K562 (cell line): ENCODE measurements at regions not wholly inside any gene's neighbourhood (a gene's known extent, or its start where the extent isn't known, plus 50 kb on each side); places are given as distances from the start of the nearest gene placed in this dataset.

Experiments
- ATAC-seq: fragments of 200-7000 bp; cut with Tn5 transposase; 3 replicates; pipeline ENCODE4 v1.9.1; 2020; ENCODE audit warnings: moderate library complexity
- BruUV-seq: library from RNA; stranded (reverse); fragments of 400-500 nt; replicated peaks from 2 replicates; lab custom pipeline; 2021; lab: Mats Ljungman, UMichigan
- CTCF ChIA-PET: fragments of 300-600 bp; formaldehyde crosslinking; extraction: SDS; loops from one replicate; lab custom pipeline; 2021; ENCODE audit warnings: low intra/inter-chr PET ratio; lab: Yijun Ruan, JAX
- POLR2A ChIA-PET: fragments of 300-600, 350-650 bp; sonication (Branson Sonifier 250); formaldehyde crosslinking; extraction: SDS; loops from one replicate; lab custom pipeline; 2021; ENCODE audit warnings: antibody characterized with exemption, inconsistent platforms; lab: Yijun Ruan, JAX
- DNase-seq, 4 experiments: peaks; one replicate each; pipeline versions ENCODE4 v3.0.0 to v3.0.0-alpha.2; 2011 to 2018; ENCODE audit warnings: low spot score in 3 of 4, mixed read lengths in 3 of 4; ENCODE audit errors: extremely low read depth in 1 of 4
- FAIRE-seq: peaks from 2 replicates; lab custom pipeline; 2011; peaks lifted over from hg19 to GRCh38; lab: Jason Lieb, UNC
- H2AFZ ChIP-seq: 2 replicates; pipeline ENCODE4 v1.6.0; 2011; ENCODE audit warnings: low read depth, low read length, control low read depth, inconsistent platforms
- H3K27ac ChIP-seq: fragments of 200-600 bp; 3 replicates; pipeline ENCODE4 v1.8.0; 2011; ENCODE audit warnings: low read depth, mild to moderate bottlenecking, control low read depth, inconsistent platforms, low read length, moderate library complexity, mixed read lengths; ENCODE audit errors: extremely low read depth
- H3K27me3 ChIP-seq, 2 experiments: fragments of 300-600 bp in 1 of 2; 2 replicates in 1 of 2; 3 replicates in 1 of 2; pipeline versions ENCODE4 v1.6.0 to v1.8.0; 2011; ENCODE audit warnings: inconsistent platforms in 2 of 2, low read length in 2 of 2, mild to moderate bottlenecking in 1 of 2, mixed read lengths in 1 of 2, moderate library complexity in 1 of 2; ENCODE audit not compliant: control insufficient read depth in 2 of 2, insufficient read depth in 2 of 2
- H3K36me3 ChIP-seq: fragments of 300-600 bp; 3 replicates; pipeline ENCODE4 v1.8.0; 2011; ENCODE audit warnings: mild to moderate bottlenecking, low read length, inconsistent platforms; ENCODE audit not compliant: control insufficient read depth, insufficient read depth
- H3K4me1 ChIP-seq, 2 experiments: fragments of 200-600 bp in 1 of 2; replicated peaks in 1 of 2; 2 replicates in 1 of 2; 3 replicates in 1 of 2; pipeline versions ENCODE4 v1.5.1 to v1.8.0; 2011; ENCODE audit warnings: inconsistent platforms in 2 of 2, low read length in 2 of 2, mild to moderate bottlenecking in 1 of 2, mixed read lengths in 1 of 2, moderate library complexity in 1 of 2; ENCODE audit not compliant: control insufficient read depth in 2 of 2, insufficient read depth in 2 of 2
- H3K4me2 ChIP-seq: 2 replicates; pipeline ENCODE4 v1.6.1; 2011; ENCODE audit warnings: low read length, control low read depth, inconsistent platforms, mixed read lengths; ENCODE audit not compliant: insufficient read depth
- H3K4me3 ChIP-seq: fragments of 200-600 bp; sonication (generic), shearing (Covaris generic); 2 replicates; pipeline ENCODE4 v1.5.1; 2016; ENCODE audit warnings: control low read depth, inconsistent platforms
- H3K79me2 ChIP-seq: fragments of 200-600 bp; 3 replicates; pipeline ENCODE4 v1.8.0; 2011; ENCODE audit warnings: low read length, inconsistent platforms; ENCODE audit not compliant: control insufficient read depth, insufficient read depth
- H3K9ac ChIP-seq, 2 experiments: 2 replicates each; pipeline versions ENCODE4 v1.6.0 to v1.6.1; 2011; ENCODE audit warnings: low read depth in 2 of 2, low read length in 2 of 2, control low read depth in 1 of 2, inconsistent platforms in 1 of 2, mild to moderate bottlenecking in 1 of 2, mixed read lengths in 1 of 2; ENCODE audit not compliant: insufficient read depth in 1 of 2
- H3K9me1 ChIP-seq: one replicate; pipeline ENCODE4 v1.6.0; 2011; ENCODE audit warnings: inconsistent platforms, mild to moderate bottlenecking, low read length, moderate library complexity; ENCODE audit not compliant: control insufficient read depth, insufficient read depth
- H3K9me3 ChIP-seq: replicated peaks from 2 replicates; pipeline ENCODE4 v1.5.1; 2011; ENCODE audit warnings: low read depth, low read length, inconsistent platforms; ENCODE audit not compliant: control insufficient read depth, insufficient read depth
- H4K20me1 ChIP-seq: replicated peaks from 2 replicates; pipeline ENCODE4 v1.6.1; 2011; ENCODE audit warnings: low read length, inconsistent platforms, mixed read lengths; ENCODE audit not compliant: control insufficient read depth, insufficient read depth
- CBFB ChIP-seq: sonication (generic); formaldehyde crosslinking; IDR thresholded peaks from 2 replicates; pipeline ENCODE4 v1.4.0; 2020; ENCODE audit warnings: mild to moderate bottlenecking, missing genetic modification reagents
- CBX5 ChIP-seq: IDR thresholded peaks from 2 replicates; pipeline ENCODE4 v1.6.1; 2014; ENCODE audit warnings: low read depth, borderline replicate concordance
- DPF2 ChIP-seq: fragments of 450-650 bp; IDR thresholded peaks from 2 replicates; pipeline ENCODE4 v1.6.1; 2016
- GABPB1 ChIP-seq: sonication (generic); formaldehyde crosslinking; IDR thresholded peaks from 2 replicates; pipeline ENCODE4 v1.8.0; 2022; ENCODE audit warnings: mild to moderate bottlenecking, missing genetic modification reagents
- GATAD2B ChIP-seq: fragments of 450-650 bp; IDR thresholded peaks from 2 replicates; pipeline ENCODE4 v1.6.1; 2017; ENCODE audit warnings: mild to moderate bottlenecking, borderline replicate concordance
- GTF2A2 ChIP-seq: IDR thresholded peaks from 2 replicates; pipeline ENCODE4 v1.6.1; 2016; ENCODE audit warnings: mild to moderate bottlenecking, missing genetic modification characterization, missing compliant biosample characterization
- HDGF ChIP-seq: fragments of 450-650 bp; IDR thresholded peaks from 2 replicates; pipeline ENCODE4 v1.6.1; 2016
- HNRNPLL ChIP-seq: fragments of 200-400 bp; formaldehyde crosslinking; IDR thresholded peaks from 2 replicates; pipeline ENCODE4 v1.6.1; 2017; ENCODE audit warnings: low read length, low read depth, mild to moderate bottlenecking; ENCODE audit not compliant: poor library complexity, severe bottlenecking
- KAT2B ChIP-seq: IDR thresholded peaks from one replicate; pipeline ENCODE4 v1.6.1; 2012; ENCODE audit warnings: low read depth, mild to moderate bottlenecking, control low read depth, inconsistent platforms, low read length, moderate library complexity
- MCM2 ChIP-seq: fragments of 450-650 bp; IDR thresholded peaks from 2 replicates; pipeline ENCODE4 v1.6.1; 2017; ENCODE audit warnings: low read depth, mild to moderate bottlenecking
- PCBP2 ChIP-seq: fragments of 200-400 bp; formaldehyde crosslinking; IDR thresholded peaks from 2 replicates; pipeline ENCODE4 v1.6.1; 2018; ENCODE audit warnings: low read length, low read depth, mild to moderate bottlenecking, moderate library complexity; ENCODE audit not compliant: poor library complexity, severe bottlenecking
- POLR2AphosphoS2 ChIP-seq: IDR thresholded peaks from 2 replicates; pipeline ENCODE4 v1.6.1; 2012; ENCODE audit warnings: low read length, improper control_type of control experiment
- RAD51 ChIP-seq: fragments of 450-650 bp; IDR thresholded peaks from 2 replicates; pipeline ENCODE4 v1.7.1; 2016; ENCODE audit warnings: low read depth, mild to moderate bottlenecking, borderline replicate concordance
- RCOR1 ChIP-seq, 2 experiments: IDR thresholded peaks; 2 replicates each; pipeline ENCODE4 v1.6.1; 2012; ENCODE audit warnings: low read depth in 2 of 2, low read length in 2 of 2, borderline replicate concordance in 1 of 2, improper control_type of control experiment in 1 of 2
- ZNF175 ChIP-seq: fragments of 200-800 bp; sonication (Bioruptor generic); IDR thresholded peaks from 2 replicates; pipeline ENCODE4 v1.6.1; 2016; ENCODE audit warnings: low read depth, mild to moderate bottlenecking, missing genetic modification characterization, missing compliant biosample characterization
- ZNF282 ChIP-seq: sonication (generic); formaldehyde crosslinking; IDR thresholded peaks from 2 replicates; pipeline ENCODE4 v1.8.1; 2023; ENCODE audit warnings: missing genetic modification reagents
- WGBS: fragments of 100-300 bp; shearing (Covaris generic); methylation state at CpG from one replicate; pipeline ENCODE4 v1.1.6; 2016; ENCODE audit warnings: low coverage, mixed read lengths; ENCODE audit not compliant: insufficient coverage; ENCODE audit errors: missing lambda C conversion rate; 5-methylcytosine and 5-hydroxymethylcytosine counted together
- in situ Hi-C: fragments of 300-500 bp; cut with MboI; formaldehyde crosslinking; loops from 4 replicates; pipeline ENCODE4 v1.15.0; 2018; ENCODE audit warnings: inconsistent platforms, mixed read lengths
- intact Hi-C: fragments of 100-400 bp; cut with micrococcal nuclease; formaldehyde crosslinking; loops from 2 replicates; pipeline ENCODE4 v1.14.2; 2022
- TF ChIP-seq, protein P1 (sequence below), 2 experiments: fragments of 450-650 bp; conservative IDR thresholded peaks; 2 replicates each; pipeline ENCODE4 v1.6.1; 2017; ENCODE audit warnings: mild to moderate bottlenecking in 2 of 2, moderate library complexity in 2 of 2

DNA sequence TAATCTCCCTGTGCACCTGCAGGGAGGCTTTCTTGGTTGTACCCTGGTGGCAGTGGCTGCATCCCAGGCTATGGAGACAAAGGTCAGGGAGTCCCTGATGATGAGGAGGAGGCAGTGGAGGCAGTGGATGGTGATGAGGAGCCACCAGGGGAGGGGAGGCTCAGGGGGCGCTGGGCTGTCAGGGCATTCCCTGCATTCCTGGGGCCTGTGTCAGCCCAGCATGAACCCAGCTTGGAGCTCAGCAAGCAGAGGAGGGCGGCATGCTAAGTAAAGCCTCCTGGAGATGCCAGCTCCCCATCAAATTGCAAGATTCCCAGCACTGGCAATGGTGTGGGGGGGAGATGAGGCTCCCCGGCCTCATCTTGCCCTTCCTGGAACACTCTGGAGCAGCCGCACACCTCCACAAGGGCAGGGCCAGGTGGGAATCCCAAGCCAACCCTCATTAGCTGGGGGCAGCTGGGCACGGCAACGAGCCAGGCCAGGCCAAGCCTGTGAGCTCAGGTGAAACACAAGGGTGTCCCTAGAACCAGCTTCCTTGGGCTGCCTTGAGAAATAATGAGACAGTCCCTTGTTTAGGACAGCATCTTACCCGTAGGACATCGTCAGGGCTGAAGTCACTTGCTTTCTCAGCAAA is 469.5 kb downstream of the MATN1 start:
- Histone ChIP-seq H3K9me3 (no peaks in the 10 kb centered on the region), H4K20me1 (no peaks in the 10 kb centered on the region; the same call in 1 of the 2 replicates), H3K4me3 (no peak overlapping the region), H3K4me1 (no peaks in the 10 kb centered on the region), H2AFZ (no peak overlapping the region), H3K9ac (no peak overlapping the region), H3K4me2 (no peak overlapping the region), H3K27me3 (peaks cover 8 to 56% of the 10 kb centered on the region in 2 experiments), H3K9me1 (no peaks in the 10 kb centered on the region), H3K36me3 (no peaks in the 10 kb centered on the region), H3K27ac (no peak overlapping the region), H3K79me2 (no peaks in the 10 kb centered on the region)
- ChIA-PET POLR2A (interaction anchor here (1.2 kb wide), 1 partner anchor 67 kb away, joined by 3 read pairs; no protein-coding TSS in a partner anchor), CTCF (no interaction called here)
- ATAC-seq, result no peak
- intact Hi-C loops (no loop called here), in situ Hi-C loops (no loop called here)
- no TSS peak for BruUV-seq
- 0% methylated on average over 8 of the region's 8 CpGs for WGBS
- TF ChIP-seq GATAD2B, result no peak
- TF ChIP-seq DPF2, result no peak
- TF ChIP-seq, protein P1, sequence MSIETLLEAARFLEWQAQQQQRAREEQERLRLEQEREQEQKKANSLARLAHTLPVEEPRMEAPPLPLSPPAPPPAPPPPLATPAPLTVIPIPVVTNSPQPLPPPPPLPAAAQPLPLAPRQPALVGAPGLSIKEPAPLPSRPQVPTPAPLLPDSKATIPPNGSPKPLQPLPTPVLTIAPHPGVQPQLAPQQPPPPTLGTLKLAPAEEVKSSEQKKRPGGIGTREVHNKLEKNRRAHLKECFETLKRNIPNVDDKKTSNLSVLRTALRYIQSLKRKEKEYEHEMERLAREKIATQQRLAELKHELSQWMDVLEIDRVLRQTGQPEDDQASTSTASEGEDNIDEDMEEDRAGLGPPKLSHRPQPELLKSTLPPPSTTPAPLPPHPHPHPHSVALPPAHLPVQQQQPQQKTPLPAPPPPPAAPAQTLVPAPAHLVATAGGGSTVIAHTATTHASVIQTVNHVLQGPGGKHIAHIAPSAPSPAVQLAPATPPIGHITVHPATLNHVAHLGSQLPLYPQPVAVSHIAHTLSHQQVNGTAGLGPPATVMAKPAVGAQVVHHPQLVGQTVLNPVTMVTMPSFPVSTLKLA (conservative IDR thresholded peaks at IDR 0.05), result no peak
- no peak for TF ChIP-seq GTF2A2 (tag)
- TF ChIP-seq ZNF282, result no peak
- TF ChIP-seq CBFB, result no peak
- TF ChIP-seq ZNF175 (CRISPR knock-in tag), result no peak
- no peak for TF ChIP-seq RAD51
- no peak for TF ChIP-seq POLR2AphosphoS2
- TF ChIP-seq PCBP2, result no peak
- no peak for TF ChIP-seq HDGF
- no peak for TF ChIP-seq KAT2B
- TF ChIP-seq CBX5, result no peak
- no peak for TF ChIP-seq MCM2
- no peak for TF ChIP-seq GABPB1 (CRISPR knock-in tag)
- TF ChIP-seq HNRNPLL, result no peak
- TF ChIP-seq RCOR1 (IDR thresholded peaks at IDR 0.05; ENCODE audit: borderline replicate concordance in 1 of 2, low read depth in 2 of 2, low read length in 2 of 2), result no peak
- FAIRE-seq, result no peak
- DNase-seq, result no peak
